Adrenal gland (tissue), 9 donors: ENCODE measurements at regions not wholly inside any gene's neighbourhood (a gene's known extent, or its start where the extent isn't known, plus 50 kb on each side); places are given as distances from the start of the nearest gene placed in this dataset.

Experiments
- DNase-seq, 7 donors: peaks; one replicate each; pipeline ENCODE4 v3.0.0-alpha.2; 2019 to 2020
- H3K27ac ChIP-seq, 5 donors: fragments of 200-600 bp; sonication (generic) in 4 of 5; 1 replicate in 3 of 5; 2 replicates in 2 of 5; pipeline versions ENCODE4 v1.5.1 to v1.8.0; 2016 to 2020; ENCODE audit warnings: mild to moderate bottlenecking in 1 of 5
- H3K27me3 ChIP-seq: fragments of 200-600 bp; 2 replicates; pipeline ENCODE4 v1.8.0; 2021
- H3K36me3 ChIP-seq, 2 donors: fragments of 200-600 bp; replicated peaks in 1 of 2; 1 replicate in 1 of 2; 2 replicates in 1 of 2; pipeline versions ENCODE4 v1.5.1 to v1.8.0; 2018 to 2022
- H3K4me1 ChIP-seq, 2 donors: fragments of 200-600 bp; replicated peaks in 1 of 2; 1 replicate in 1 of 2; 2 replicates in 1 of 2; pipeline versions ENCODE4 v1.5.1 to v1.8.0; 2018 to 2021
- H3K4me3 ChIP-seq, 4 donors: fragments of 200-600 bp; sonication (generic) in 3 of 4; one replicate each; pipeline ENCODE4 v1.5.1; 2016 to 2018
- H3K9me3 ChIP-seq, 3 donors: fragments of 200-600 bp; sonication (generic) in 1 of 3; replicated peaks in 1 of 3; 1 replicate in 2 of 3; 2 replicates in 1 of 3; pipeline versions ENCODE4 v1.5.1 to v1.8.0; 2016 to 2021
- CTCF ChIP-seq, 6 experiments: fragments of 450-650 bp in 4 of 6; fragments of 200-600 bp in 2 of 6; sonication (generic) in 1 of 6; IDR thresholded peaks; 1 replicate in 5 of 6; 2 replicates in 1 of 6; pipeline versions ENCODE4 v1.5.1 to v1.8.0; 2016 to 2021; ENCODE audit warnings: antibody characterized with exemption in 6 of 6, mild to moderate bottlenecking in 2 of 6, moderate library complexity in 1 of 6
- POLR2A ChIP-seq, 2 donors: fragments of 450-650 bp; IDR thresholded peaks; one replicate each; pipeline ENCODE4 v1.6.1; 2017; ENCODE audit warnings: antibody characterized with exemption in 2 of 2, mild to moderate bottlenecking in 2 of 2, moderate library complexity in 1 of 2
- whole genome bisulfite sequencing, 4 donors: extraction: QIAGEN DNeasy Blood & Tissue Kit in 2 of 4; methylation state at CpG; one replicate each; pipeline versions ENCODE4 v1.1.5 to v1.1.7; 2013 to 2017; 5-methylcytosine and 5-hydroxymethylcytosine counted together
- intact Hi-C, 2 donors: fragments of 100-400 bp; cut with DNase I; formaldehyde crosslinking; loops; one replicate each; pipeline versions ENCODE4 v1.14.1 to v1.15.0; 2022 to 2023
- donor health status: healthy with polysubstance abuse.
- donor health status: Bipolar disorder and iron deficiency.
- donor health status: DM: yes; HTN: yes; CAD: no.
- donor health status: DM: no; HTN: no; CAD: no.
- donor health status: DM: no; HTN: no; CAD: no.

GRCh38 chr2:42971947-42972736 is 179.8 kb upstream of the HAAO start:
- peak overlapping the region in 1 of 5 donors; percentile 12 for H3K27ac ChIP-seq
- 54 to 68% (median 62%) methylated on average over 7 of the region's 7 CpGs for WGBS, 4 donors
- DNase-seq, result no peak

GRCh38 chr2:42971381-42971780 is 179.0 kb upstream of the HAAO start:
- intact Hi-C loops, result loop anchor here (10.0 kb wide), 3 partner anchors 53 to 513 kb away; no protein-coding TSS in a partner anchor
- no peak for DNase-seq
- no peak for TF ChIP-seq CTCF (IDR thresholded peaks at IDR 0.05)
- no peak for TF ChIP-seq POLR2A (IDR thresholded peaks at IDR 0.05)
- H3K27ac ChIP-seq, result no peak overlapping the region
- H3K4me3 ChIP-seq, result no peak overlapping the region
- no peaks in the 10 kb centered on the region for H3K9me3 ChIP-seq
- H3K27me3 ChIP-seq, result no peaks in the 10 kb centered on the region
- H3K4me1 ChIP-seq, result peaks cover 3 to 11% of the 10 kb centered on the region in 2 donors
- no peaks in the 10 kb centered on the region for H3K36me3 ChIP-seq
- 84 to 95% (median 91%) methylated on average over 8 of the region's 8 CpGs for WGBS, 4 donors

More at GRCh38 chr2:42971947-42972736, 179.8 kb upstream of the HAAO start:
- no peaks in the 10 kb centered on the region for H3K9me3 ChIP-seq
- no peak for TF ChIP-seq CTCF (IDR thresholded peaks at IDR 0.05)
- no peak for TF ChIP-seq POLR2A (IDR thresholded peaks at IDR 0.05)
- peaks cover 3 to 11% of the 10 kb centered on the region in 2 donors for H3K4me1 ChIP-seq
- H3K4me3 ChIP-seq, result no peak overlapping the region
- intact Hi-C loops, result loop anchor here (10.0 kb wide), 3 partner anchors 53 to 513 kb away; no protein-coding TSS in a partner anchor
- H3K36me3 ChIP-seq, result no peaks in the 10 kb centered on the region
- H3K27me3 ChIP-seq, result no peaks in the 10 kb centered on the region

GRCh38 chr2:42970151-42970550 is 177.8 kb upstream of the HAAO start:
- no peak for DNase-seq
- Histone ChIP-seq H3K4me3 (no peak overlapping the region), H3K27ac (no peak overlapping the region), H3K9me3 (no peaks in the 10 kb centered on the region), H3K27me3 (no peaks in the 10 kb centered on the region), H3K4me1 (peaks cover 0 to 7% of the 10 kb centered on the region in 2 donors), H3K36me3 (no peaks in the 10 kb centered on the region)
- 92 to 96% (median 94%) methylated on average over 2 to 3 of the region's 3 CpGs for WGBS, 4 donors
- intact Hi-C loops, result loop anchor here (10.0 kb wide), 3 partner anchors 55 to 515 kb away; no protein-coding TSS in a partner anchor
- no peak for TF ChIP-seq CTCF (IDR thresholded peaks at IDR 0.05)
- TF ChIP-seq POLR2A (IDR thresholded peaks at IDR 0.05), result no peak

- no peak overlapping the region for H3K27ac ChIP-seq
- no peaks in the 10 kb centered on the region for H3K9me3 ChIP-seq
- H3K36me3 ChIP-seq, result no peaks in the 10 kb centered on the region
- no peak overlapping the region for H3K4me3 ChIP-seq
- H3K4me1 ChIP-seq, result peaks cover 0 to 1% of the 10 kb centered on the region in 2 donors
- WGBS, 4 donors, result 81 to 84% (median 83%) methylated on average over 9 to 12 of the region's 12 CpGs
- no peaks in the 10 kb centered on the region for H3K27me3 ChIP-seq
- no peak for DNase-seq
- intact Hi-C loops, result loop anchor here (10.0 kb wide), 3 partner anchors 55 to 515 kb away; no protein-coding TSS in a partner anchor
- no peak for TF ChIP-seq CTCF (IDR thresholded peaks at IDR 0.05)
- no peak for TF ChIP-seq POLR2A (IDR thresholded peaks at IDR 0.05)
Observed at GRCh38 chr2:42969231-42970150, 177.1 kb upstream of the HAAO start.
